NCI-H1694 (cell line): ENCODE measurements at regions not wholly inside any gene's neighbourhood (a gene's known extent, or its start where the extent isn't known, plus 50 kb on each side); places are given as distances from the start of the nearest gene placed in this dataset.
"Not testable (repeated sequence)": the region's sequence is repeated elsewhere in the genome, so short reads cannot be mapped to it uniquely, and the experiment has no call there.

Experiments used
- DNase-seq: peaks from one replicate; lab custom pipeline; 2025; lab: John Stamatoyannopoulos, UW

- DNase-seq: not testable (repeated sequence)
Observed at GRCh38 chr1:220475608-220476007, 52.3 kb upstream of the MARK1 start.

- DNase-seq: not testable (repeated sequence)
Observed at GRCh38 chr1:220475141-220475540, 52.8 kb upstream of the MARK1 start.

GRCh38 chr1:220473440-220473839 is 54.5 kb upstream of the MARK1 start:
- no peak for DNase-seq

GRCh38 chr1:220462752-220463151 is 65.2 kb upstream of the MARK1 start:
- no peak for DNase-seq

- DNase-seq: no peak
Observed at GRCh38 chr1:220458936-220459335, 69.0 kb upstream of the MARK1 start.

GRCh38 chr1:220457957-220458609 is 69.9 kb upstream of the MARK1 start:
- no peak for DNase-seq

- no peak for DNase-seq
Observed at GRCh38 chr1:220455559-220455958, 72.4 kb upstream of the MARK1 start.

GRCh38 chr1:220454155-220454777 is 73.7 kb upstream of the MARK1 start:
- no peak for DNase-seq

GRCh38 chr1:220453371-220453770 is 74.6 kb upstream of the MARK1 start:
- DNase-seq: no peak

GRCh38 chr1:220451532-220451931 is 76.4 kb upstream of the MARK1 start:
- no peak for DNase-seq

GRCh38 chr1:220450927-220451326 is 77.0 kb upstream of the MARK1 start:
- DNase-seq: no peak

GRCh38 chr1:220448217-220448616 is 79.7 kb upstream of the MARK1 start:
- DNase-seq: no peak

GRCh38 chr1:220444586-220444985 is 83.3 kb upstream of the MARK1 start:
- not testable (repeated sequence) for DNase-seq

- DNase-seq: no peak
Observed at GRCh38 chr1:220441211-220441610, 86.7 kb upstream of the MARK1 start.

GRCh38 chr1:220438741-220439140 is 89.2 kb upstream of the MARK1 start:
- no peak for DNase-seq

- no peak for DNase-seq
Observed at GRCh38 chr1:220432408-220432807, 95.5 kb upstream of the MARK1 start.

- DNase-seq: no peak
Observed at GRCh38 chr1:220431554-220432239, 96.2 kb upstream of the MARK1 start.

- DNase-seq: no peak
Observed at GRCh38 chr1:220430586-220430985, 97.3 kb upstream of the MARK1 start.

- no peak for DNase-seq
Observed at GRCh38 chr1:220430059-220430458, 97.9 kb upstream of the MARK1 start.

GRCh38 chr1:220426989-220427388 is 100.9 kb upstream of the MARK1 start:
- peak; percentile 27 for DNase-seq

- DNase-seq: no peak
Observed at GRCh38 chr1:220425852-220426251, 102.1 kb upstream of the MARK1 start.

- no peak for DNase-seq
Observed at GRCh38 chr1:220421508-220421907, 106.4 kb upstream of the MARK1 start.

GRCh38 chr1:220420726-220421125 is 107.2 kb upstream of the MARK1 start:
- no peak for DNase-seq
